H1 (cell line): ENCODE measurements at regions not wholly inside any gene's neighbourhood (a gene's known extent, or its start where the extent isn't known, plus 50 kb on each side); places are given as distances from the start of the nearest gene placed in this dataset.

Source experiments
- CTCF ChIP-seq, 3 experiments: IDR thresholded peaks; 1 replicate in 2 of 3; 2 replicates in 1 of 3; pipeline versions ENCODE4 v1.5.1 to v1.6.1; 2011; ENCODE audit warnings: low read length in 3 of 3, mild to moderate bottlenecking in 3 of 3, inconsistent platforms in 2 of 3, low read depth in 1 of 3, moderate library complexity in 1 of 3; ENCODE audit not compliant: insufficient read depth in 1 of 3; ENCODE audit errors: control extremely low read depth in 1 of 3
- POLR2A ChIP-seq, 2 experiments: IDR thresholded peaks; 1 replicate in 1 of 2; 2 replicates in 1 of 2; pipeline ENCODE4 v1.6.1; 2011; ENCODE audit warnings: low read depth in 2 of 2, low read length in 2 of 2, mild to moderate bottlenecking in 2 of 2; ENCODE audit errors: control extremely low read depth in 1 of 2
- SP2 ChIP-seq: IDR thresholded peaks from 2 replicates; pipeline ENCODE4 v1.6.1; 2012; ENCODE audit warnings: mild to moderate bottlenecking, low read length, inconsistent platforms
- TAF7 ChIP-seq: optimal IDR thresholded peaks from 2 replicates; pipeline ENCODE3; 2011; ENCODE audit warnings: low read depth, mild to moderate bottlenecking, inconsistent platforms, low read length, moderate library complexity, borderline replicate concordance
- USF2 ChIP-seq: IDR thresholded peaks from 2 replicates; pipeline ENCODE4 v1.6.1; 2011; ENCODE audit warnings: low read length, improper control_type of control experiment

GRCh38 chr22:22952531-22953280, 65.1 kb downstream of the IGLL5 start:
- no peak for TF ChIP-seq USF2
- TF ChIP-seq SP2 = no peak
- no peak for TF ChIP-seq POLR2A (IDR thresholded peaks at IDR 0.05; ENCODE audit: control extremely low read depth in 1 of 2, low read depth in 2 of 2, low read length in 2 of 2)
- no peak for TF ChIP-seq TAF7
- no peak for TF ChIP-seq CTCF (IDR thresholded peaks at IDR 0.05; ENCODE audit: control extremely low read depth in 1 of 3, insufficient read depth in 1 of 3, low read depth in 1 of 3, low read length in 3 of 3)
